CD14-positive monocyte (primary cell): ENCODE measurements at regions not wholly inside any gene's neighbourhood (a gene's known extent, or its start where the extent isn't known, plus 50 kb on each side); places are given as distances from the start of the nearest gene placed in this dataset.

Experiments used
- DNase-seq, 3 donors: peaks; one replicate each; pipeline ENCODE4 v3.0.0-alpha.2; 2011 to 2022
- H2AFZ ChIP-seq: 2 replicates; pipeline ENCODE4 v1.6.0; 2012; ENCODE audit warnings: mild to moderate bottlenecking, low read depth, low read length, inconsistent platforms; ENCODE audit not compliant: insufficient read depth, poor library complexity, severe bottlenecking
- H3K27ac ChIP-seq, 2 donors: 1 replicate in 1 of 2; 2 replicates in 1 of 2; pipeline ENCODE4 v1.5.1; 2012 to 2013; ENCODE audit warnings: low read length in 2 of 2, control low read depth in 1 of 2, inconsistent platforms in 1 of 2, low read depth in 1 of 2, mild to moderate bottlenecking in 1 of 2
- H3K27me3 ChIP-seq, 2 donors: one replicate each; pipeline versions ENCODE4 v1.6.0 to v1.6.1; 2011 to 2013; ENCODE audit warnings: low read length in 2 of 2; ENCODE audit not compliant: control insufficient read depth in 2 of 2, insufficient read depth in 2 of 2
- H3K36me3 ChIP-seq, 2 donors: replicated peaks in 1 of 2; 1 replicate in 1 of 2; 2 replicates in 1 of 2; pipeline versions ENCODE4 v1.5.1 to v1.6.1; 2012 to 2013; ENCODE audit warnings: low read length in 2 of 2, control low read depth in 1 of 2, inconsistent platforms in 1 of 2, mild to moderate bottlenecking in 1 of 2; ENCODE audit not compliant: insufficient read depth in 2 of 2, control insufficient read depth in 1 of 2
- H3K4me1 ChIP-seq, 2 donors: 1 replicate in 1 of 2; 2 replicates in 1 of 2; pipeline versions ENCODE4 v1.5.1 to v1.6.1; 2012 to 2013; ENCODE audit warnings: low read length in 2 of 2, control low read depth in 1 of 2, inconsistent platforms in 1 of 2, mild to moderate bottlenecking in 1 of 2, moderate library complexity in 1 of 2; ENCODE audit not compliant: insufficient read depth in 2 of 2, control insufficient read depth in 1 of 2
- H3K4me2 ChIP-seq: replicated peaks from 2 replicates; pipeline ENCODE3; 2012; ENCODE audit warnings: low read length, moderate library complexity, mild to moderate bottlenecking; ENCODE audit not compliant: poor library complexity, severe bottlenecking; ENCODE audit errors: extremely low read depth
- H3K4me3 ChIP-seq, 3 experiments: fragments of 200-600 bp in 1 of 3; sonication (generic) in 1 of 3; replicated peaks in 1 of 3; 1 replicate in 2 of 3; 2 replicates in 1 of 3; pipeline ENCODE4 v1.5.1; 2011 to 2013; ENCODE audit warnings: low read length in 3 of 3, mild to moderate bottlenecking in 3 of 3, control low read depth in 2 of 3, low read depth in 2 of 3, inconsistent platforms in 1 of 3, moderate library complexity in 1 of 3
- H3K79me2 ChIP-seq: 2 replicates; pipeline ENCODE4 v1.6.0; 2012; ENCODE audit warnings: mild to moderate bottlenecking, control low read depth, inconsistent platforms, low read length, moderate library complexity; ENCODE audit not compliant: insufficient read depth
- H3K9ac ChIP-seq: 2 replicates; pipeline ENCODE4 v1.6.0; 2017; ENCODE audit warnings: low read length, mild to moderate bottlenecking; ENCODE audit not compliant: insufficient read depth, poor library complexity, severe bottlenecking
- H3K9me3 ChIP-seq, 2 donors: replicated peaks in 1 of 2; 1 replicate in 1 of 2; 2 replicates in 1 of 2; pipeline versions ENCODE4 v1.5.1 to v1.6.1; 2012 to 2013; ENCODE audit warnings: low read length in 2 of 2, control low read depth in 1 of 2; ENCODE audit not compliant: control insufficient read depth in 1 of 2, insufficient read depth in 1 of 2
- H4K20me1 ChIP-seq: 2 replicates; pipeline ENCODE4 v1.6.0; 2012; ENCODE audit warnings: mild to moderate bottlenecking, low read length, control low read depth, moderate library complexity; ENCODE audit not compliant: insufficient read depth
- H3K27ac Mint-ChIP-seq, 7 donors: one replicate each; pipeline ENCODE4 v1.8.0; 2020; ENCODE audit warnings: mild to moderate bottlenecking in 7 of 7, mixed read lengths in 7 of 7, moderate library complexity in 6 of 7, inconsistent platforms in 2 of 7
- H3K27me3 Mint-ChIP-seq, 3 donors: one replicate each; pipeline ENCODE4 v1.8.0; 2021 to 2022; ENCODE audit warnings: low read depth in 3 of 3, mild to moderate bottlenecking in 3 of 3, mixed read lengths in 3 of 3, moderate library complexity in 3 of 3, inconsistent platforms in 1 of 3
- H3K36me3 Mint-ChIP-seq, 2 donors: one replicate each; pipeline ENCODE4 v1.8.0; 2020; ENCODE audit warnings: mixed read lengths in 2 of 2, inconsistent platforms in 1 of 2, mild to moderate bottlenecking in 1 of 2
- H3K4me1 Mint-ChIP-seq: one replicate; pipeline ENCODE4 v1.8.0; 2020; ENCODE audit warnings: mild to moderate bottlenecking, mixed read lengths
- H3K4me3 Mint-ChIP-seq, 2 donors: one replicate each; pipeline ENCODE4 v1.8.0; 2020; ENCODE audit warnings: mild to moderate bottlenecking in 2 of 2, mixed read lengths in 2 of 2, moderate library complexity in 1 of 2
- H3K9me3 Mint-ChIP-seq, 7 donors: one replicate each; pipeline ENCODE4 v1.8.0; 2020 to 2022; ENCODE audit warnings: mixed read lengths in 7 of 7, mild to moderate bottlenecking in 6 of 7, moderate library complexity in 6 of 7, inconsistent platforms in 2 of 7
- CTCF ChIP-seq: fragments of 200-600 bp; IDR thresholded peaks from one replicate; pipeline ENCODE4 v1.8.0; 2022; ENCODE audit warnings: antibody characterized with exemption, mild to moderate bottlenecking
- WGBS: methylation state at CpG from one replicate; pipeline ENCODE4 v1.1.5; 2013; ENCODE audit warnings: missing lambda C conversion rate; ENCODE audit not compliant: insufficient coverage; 5-methylcytosine and 5-hydroxymethylcytosine counted together
- intact Hi-C, 2 donors: fragments of 100-400 bp; cut with micrococcal nuclease; formaldehyde crosslinking; loops; one replicate each; pipeline versions ENCODE4 v1.15.0 to v1.15.1; 2023

GRCh38 chrX:109839694-109840567 lies 106.9 kb upstream of the ACSL4 start:
- peak overlapping the region; percentile 48 for H3K9ac ChIP-seq
- H2AFZ ChIP-seq: peak overlapping the region; percentile 2
- DNase-seq: peak; percentile 31 to 50 (median 41)

More at GRCh38 chrX:109839694-109840567, 106.9 kb upstream of the ACSL4 start:
- peak overlapping the region in 2 of 3 experiments; percentile 1 to 37 for H3K4me3 ChIP-seq
- H3K4me1 ChIP-seq: peaks cover 43 to 50% of the 10 kb centered on the region in 2 donors
- H4K20me1 ChIP-seq: no peaks in the 10 kb centered on the region
- TF ChIP-seq CTCF: peak; percentile 14
- no peaks in the 10 kb centered on the region for H3K36me3 Mint-ChIP-seq
- peaks cover 27% of the 10 kb centered on the region for H3K4me1 Mint-ChIP-seq
- H3K9me3 Mint-ChIP-seq: no peaks in the 10 kb centered on the region
- no peak overlapping the region for H3K4me3 Mint-ChIP-seq
- H3K27ac ChIP-seq: peak overlapping the region; percentile 90 to 92
- 0% methylated on average over 3 of the region's 13 CpGs for WGBS
- H3K79me2 ChIP-seq: no peaks in the 10 kb centered on the region
- H3K4me2 ChIP-seq: peak overlapping the region; percentile 59
- peaks cover 0 to 17% (median 0%) of the 10 kb centered on the region in 3 donors for H3K27me3 Mint-ChIP-seq
- no peak overlapping the region for H3K27ac Mint-ChIP-seq
- peaks cover 0 to 2% of the 10 kb centered on the region in 2 donors for H3K27me3 ChIP-seq
- H3K9me3 ChIP-seq: no peaks in the 10 kb centered on the region
- H3K36me3 ChIP-seq: no peaks in the 10 kb centered on the region
- intact Hi-C loops: loop anchor here in 1 of 2 donors (5.0 to 10.0 kb wide), 2 partner anchors 47 to 105 kb away; partner anchors contain the start of gene ACSL4
